ENCODE measurements at regions not wholly inside any gene's neighbourhood (a gene's known extent, or its start where the extent isn't known, plus 50 kb on each side); places are given as distances from the start of the nearest gene placed in this dataset.
A peak's percentile ranks its signal among the peaks of the same experiment; 100 is the strongest.

DNA sequence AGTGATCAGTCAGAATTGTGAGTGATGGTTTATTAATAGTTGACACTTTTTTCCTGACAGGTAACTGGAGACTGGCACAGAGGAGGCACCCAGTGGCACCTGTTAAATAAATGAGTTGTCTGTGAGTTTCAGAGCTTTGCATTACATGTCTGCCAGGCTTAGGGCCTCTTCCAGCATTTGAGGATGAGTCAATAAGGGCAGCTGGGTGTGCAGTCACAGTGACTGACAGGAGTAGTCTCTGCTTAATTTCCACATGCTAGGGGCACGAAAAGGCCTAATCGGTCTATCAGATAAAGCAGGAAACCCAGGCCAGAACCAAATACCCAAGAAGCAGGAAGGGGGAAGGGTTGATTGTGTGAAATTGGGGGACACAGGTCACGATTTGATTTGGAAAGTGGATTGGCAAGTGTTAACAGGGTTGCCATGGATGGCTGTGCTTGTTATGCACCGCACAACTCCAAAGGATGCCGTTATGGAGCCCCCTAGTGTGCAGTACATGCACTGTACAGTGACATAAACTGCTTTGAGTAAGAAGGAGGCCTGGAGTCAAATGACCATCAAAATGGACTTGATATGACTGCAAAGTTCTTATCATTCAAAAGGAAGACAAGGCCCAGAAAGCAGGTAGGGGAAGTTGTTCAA, 111.9 kb upstream of the GGTLC1 start:
- Mint-ChIP-seq H3K27ac (no peak overlapping the region), H3K27me3 (peaks cover 8% of the 10 kb centered on the region), H3K4me3 (no peak overlapping the region), H3K36me3 (no peaks in the 10 kb centered on the region), H3K9me3 (no peaks in the 10 kb centered on the region), H3K4me1 (peaks cover 10% of the 10 kb centered on the region)
- ATAC-seq (ENCODE audit: low read depth) (peak; percentile 93), DNase-seq (peak; percentile 48)
- POLR2A ChIA-PET, result interaction anchor here (0.7 to 0.8 kb wide), 2 partner anchors 73 to 156 kb away, joined by 3 read pairs; no protein-coding TSS in a partner anchor

DNA sequence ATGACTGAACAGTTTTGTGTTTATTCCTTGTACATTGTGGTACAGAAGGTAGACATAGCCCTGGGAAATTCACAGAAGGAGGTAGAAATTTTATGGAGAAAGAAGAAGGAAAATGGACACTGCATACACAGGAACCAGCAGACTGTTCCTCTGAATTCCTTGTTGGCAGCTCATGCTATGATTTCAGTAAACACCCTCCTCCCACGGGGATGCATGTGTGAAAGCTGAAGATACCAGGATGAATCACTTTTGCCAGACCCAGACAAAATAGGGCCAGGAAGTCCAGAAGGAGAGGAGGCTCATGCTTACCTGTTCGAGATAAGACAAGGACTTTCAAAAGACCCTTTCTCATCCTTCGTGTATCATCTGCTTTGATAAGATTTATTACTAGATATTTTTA, 110.3 kb upstream of the GGTLC1 start:
- no peak overlapping the region for H3K4me3 Mint-ChIP-seq
- POLR2A ChIA-PET, result interaction anchor here (0.6 kb wide), 1 partner anchor 139 kb away, joined by 4 read pairs; no protein-coding TSS in a partner anchor
- DNase-seq, result no peak
- H3K9me3 Mint-ChIP-seq, result no peaks in the 10 kb centered on the region
- peaks cover 10% of the 10 kb centered on the region for H3K4me1 Mint-ChIP-seq
- peaks cover 3% of the 10 kb centered on the region for H3K27me3 Mint-ChIP-seq
- no peaks in the 10 kb centered on the region for H3K36me3 Mint-ChIP-seq
- H3K27ac Mint-ChIP-seq, result no peak overlapping the region
- ATAC-seq (ENCODE audit: low read depth), result no peak

DNA sequence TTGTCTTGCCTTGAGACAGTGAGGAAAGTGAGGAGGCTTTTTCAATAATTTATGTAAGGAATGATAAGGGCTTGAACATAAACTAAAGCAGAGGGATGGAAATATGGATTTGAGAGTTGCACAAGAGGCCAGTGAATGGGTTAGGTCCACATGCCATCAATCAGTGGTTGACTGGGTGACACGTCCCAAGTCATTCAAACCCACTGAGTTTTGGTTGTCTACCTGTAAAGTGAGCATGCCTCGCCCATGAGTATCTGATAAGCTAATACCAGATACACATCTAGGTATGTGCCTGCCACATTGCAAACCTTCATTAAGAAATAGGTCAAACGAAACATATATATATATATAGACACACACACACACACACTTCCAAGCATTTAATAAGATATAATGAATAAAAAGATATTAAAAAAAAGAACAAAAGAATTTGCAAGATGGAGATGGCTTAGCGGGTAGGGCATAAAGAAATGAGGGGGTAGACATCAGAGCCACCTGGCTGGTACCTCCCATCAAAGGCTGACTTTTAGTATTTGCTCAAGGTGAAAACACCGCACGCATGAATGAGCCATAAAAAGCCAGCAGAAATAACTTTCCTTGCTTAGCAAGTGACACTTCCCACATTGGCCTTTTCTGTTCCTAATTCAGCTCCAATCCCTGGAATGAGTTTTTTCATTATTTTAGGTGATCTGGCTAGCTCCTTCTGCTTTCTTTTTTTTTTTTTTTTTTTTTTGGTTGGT, 109.1 kb upstream of the GGTLC1 start:
- peaks cover 3% of the 10 kb centered on the region for H3K27me3 Mint-ChIP-seq
- POLR2A ChIA-PET, result no interaction called here
- no peak overlapping the region for H3K4me3 Mint-ChIP-seq
- no peaks in the 10 kb centered on the region for H3K36me3 Mint-ChIP-seq
- no peaks in the 10 kb centered on the region for H3K9me3 Mint-ChIP-seq
- no peak overlapping the region for H3K27ac Mint-ChIP-seq
- peaks cover 10% of the 10 kb centered on the region for H3K4me1 Mint-ChIP-seq
- no peak for DNase-seq
- ATAC-seq (ENCODE audit: low read depth), result no peak

DNA sequence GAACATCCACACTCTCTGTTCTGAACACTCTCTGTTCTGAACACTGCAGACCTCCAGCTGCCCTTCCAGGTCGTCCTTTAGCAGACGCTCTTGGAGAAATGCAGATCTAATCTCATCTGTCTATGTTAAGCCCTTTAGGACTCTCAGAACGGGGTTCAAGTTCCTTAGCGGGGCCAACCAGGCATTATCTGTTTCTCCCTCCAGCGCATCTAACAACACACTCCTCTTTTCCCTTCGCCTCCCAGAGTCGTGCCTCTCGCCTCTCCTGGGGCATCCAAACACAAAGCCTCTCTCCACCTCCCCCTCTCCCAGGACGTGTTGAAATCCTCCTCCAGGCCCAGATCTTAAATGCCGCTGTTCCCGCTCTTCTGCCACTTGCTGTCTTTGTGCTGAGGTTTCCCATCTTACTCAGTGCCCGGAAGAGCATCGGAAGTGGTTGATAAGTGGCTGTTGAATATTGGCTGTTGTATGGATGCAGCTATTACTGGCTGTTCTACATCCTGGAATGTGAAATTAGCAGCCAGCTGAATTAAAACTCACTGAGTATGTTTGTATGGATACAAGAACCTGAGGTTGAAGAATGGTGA, 108.4 kb upstream of the GGTLC1 start:
- no peak overlapping the region for H3K4me3 Mint-ChIP-seq
- no peak for ATAC-seq (ENCODE audit: low read depth)
- H3K9me3 Mint-ChIP-seq, result no peaks in the 10 kb centered on the region
- H3K36me3 Mint-ChIP-seq, result no peaks in the 10 kb centered on the region
- no peak overlapping the region for H3K27ac Mint-ChIP-seq
- DNase-seq, result no peak
- H3K27me3 Mint-ChIP-seq, result peaks cover 3% of the 10 kb centered on the region
- POLR2A ChIA-PET, result no interaction called here
- H3K4me1 Mint-ChIP-seq, result peaks cover 8% of the 10 kb centered on the region

DNA sequence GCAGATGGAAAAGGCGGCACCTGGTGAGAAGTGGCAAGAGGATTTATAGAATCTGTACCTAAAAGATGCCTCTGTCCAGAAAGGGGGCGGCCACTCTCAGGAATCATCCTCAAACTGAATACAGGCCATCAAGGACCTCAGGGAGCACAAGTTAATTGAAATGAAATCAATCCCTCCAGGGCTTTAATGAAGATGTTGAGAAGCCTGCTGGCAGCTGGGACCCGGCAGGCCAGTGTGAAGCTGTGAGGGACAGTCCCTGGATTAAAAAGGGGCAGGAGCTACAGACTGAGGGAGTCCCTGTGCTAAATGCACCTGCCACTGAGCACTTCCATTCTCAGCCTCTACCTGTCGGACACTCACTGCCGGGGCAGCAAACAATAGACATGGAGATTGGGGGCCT, 107.7 kb upstream of the GGTLC1 start:
- Mint-ChIP-seq H3K27ac (no peak overlapping the region), H3K4me3 (no peak overlapping the region), H3K9me3 (no peaks in the 10 kb centered on the region), H3K27me3 (peaks cover 3% of the 10 kb centered on the region), H3K36me3 (no peaks in the 10 kb centered on the region), H3K4me1 (peaks cover 8% of the 10 kb centered on the region)
- DNase-seq (no peak), ATAC-seq (ENCODE audit: low read depth) (no peak)
- POLR2A ChIA-PET, result no interaction called here

DNA sequence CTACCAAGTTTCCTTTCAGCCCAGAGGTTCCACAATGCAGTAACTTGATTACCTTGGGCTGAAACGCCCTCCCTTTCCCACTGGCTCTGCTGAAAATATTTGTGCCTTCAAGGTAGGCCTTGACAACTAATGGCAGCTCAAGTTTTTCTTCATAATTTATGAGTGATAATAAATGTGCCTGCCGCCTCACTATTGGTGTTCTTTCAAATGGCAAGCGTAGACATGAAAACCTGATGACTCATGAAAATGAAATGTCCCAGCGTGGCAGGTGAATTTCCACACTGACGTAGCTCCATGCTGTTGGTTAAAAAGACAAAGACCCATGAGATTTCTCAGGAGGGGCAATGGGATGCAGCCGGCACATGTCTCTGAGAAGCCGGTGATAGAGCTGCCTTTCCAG, 107.2 kb upstream of the GGTLC1 start:
- no peak for DNase-seq
- Mint-ChIP-seq H3K27ac (no peak overlapping the region), H3K4me3 (no peak overlapping the region), H3K4me1 (peaks cover 8% of the 10 kb centered on the region), H3K36me3 (no peaks in the 10 kb centered on the region), H3K27me3 (peaks cover 5% of the 10 kb centered on the region), H3K9me3 (no peaks in the 10 kb centered on the region)
- ATAC-seq (ENCODE audit: low read depth), result no peak
- POLR2A ChIA-PET, result no interaction called here

DNA sequence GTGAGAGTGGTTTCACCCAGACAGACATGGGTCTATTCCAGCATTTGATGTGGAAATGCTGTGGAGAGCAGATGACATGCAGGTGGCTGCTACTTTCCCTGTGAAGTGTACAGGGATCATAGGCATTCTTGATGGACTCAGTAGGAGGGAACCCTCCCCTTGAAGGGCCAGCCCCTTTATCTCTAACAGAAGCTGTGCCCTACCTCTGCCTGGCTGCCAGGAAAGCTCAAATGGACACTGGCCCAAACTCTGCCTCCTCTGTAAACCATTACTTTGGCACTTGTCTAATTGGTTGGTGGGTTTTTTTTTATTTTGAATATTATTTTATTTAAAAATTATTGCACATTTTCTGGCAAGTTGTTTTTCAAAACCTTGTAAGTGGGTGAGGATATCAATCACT, 106.7 kb upstream of the GGTLC1 start:
- Mint-ChIP-seq H3K4me3 (no peak overlapping the region), H3K9me3 (no peaks in the 10 kb centered on the region), H3K27ac (no peak overlapping the region), H3K27me3 (peaks cover 5% of the 10 kb centered on the region), H3K4me1 (peaks cover 5% of the 10 kb centered on the region), H3K36me3 (no peaks in the 10 kb centered on the region)
- POLR2A ChIA-PET, result no interaction called here
- DNase-seq (no peak), ATAC-seq (ENCODE audit: low read depth) (no peak)

DNA sequence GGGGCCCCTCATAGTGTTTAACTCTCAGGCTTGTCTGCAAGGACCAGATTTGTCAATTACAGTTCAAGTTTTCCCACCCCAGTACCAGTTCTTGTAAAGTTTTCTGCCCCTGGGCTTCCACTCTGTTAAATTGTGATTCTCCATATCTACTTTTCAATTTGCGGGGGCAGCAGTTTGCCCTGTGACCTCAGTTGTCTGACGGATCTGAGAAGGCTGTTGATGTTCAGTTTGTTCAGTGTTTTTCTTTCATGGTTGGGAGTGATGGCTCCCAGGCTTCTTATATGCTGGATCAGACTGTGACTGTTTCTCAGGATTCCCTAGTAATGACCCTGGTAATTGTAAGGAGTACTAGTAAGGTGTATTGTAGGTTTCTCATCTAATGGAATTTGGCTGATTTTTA, 101.0 kb upstream of the GGTLC1 start:
- no peak overlapping the region for H3K27ac Mint-ChIP-seq
- no peak for DNase-seq
- H3K4me1 Mint-ChIP-seq, result no peaks in the 10 kb centered on the region
- no peak for ATAC-seq (ENCODE audit: low read depth)
- POLR2A ChIA-PET, result no interaction called here
- H3K27me3 Mint-ChIP-seq, result peaks cover 6% of the 10 kb centered on the region
- H3K36me3 Mint-ChIP-seq, result no peaks in the 10 kb centered on the region
- no peaks in the 10 kb centered on the region for H3K9me3 Mint-ChIP-seq
- no peak overlapping the region for H3K4me3 Mint-ChIP-seq

DNA sequence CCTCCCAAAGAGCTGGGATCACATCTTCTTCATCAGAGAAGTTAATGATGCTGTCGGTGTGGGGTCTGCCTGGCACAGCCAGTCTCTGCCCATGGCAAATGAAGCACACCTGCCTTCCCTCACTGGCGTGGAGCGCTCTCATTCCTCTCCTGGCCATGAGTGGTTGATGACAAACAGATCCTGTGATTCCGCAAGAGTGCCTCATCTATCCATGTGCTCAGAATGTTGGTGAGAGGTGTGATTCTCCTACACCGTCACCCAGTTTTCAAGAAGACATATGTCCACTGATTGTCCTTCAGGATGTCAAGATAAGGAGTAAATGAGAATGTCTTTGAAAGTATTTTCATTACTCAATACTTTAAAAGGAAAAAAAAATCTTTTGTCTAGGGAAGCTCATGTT, 97.5 kb upstream of the GGTLC1 start:
- H3K27ac Mint-ChIP-seq, result no peak overlapping the region
- DNase-seq (no peak), ATAC-seq (ENCODE audit: low read depth) (no peak)
- no peak overlapping the region for H3K4me3 Mint-ChIP-seq
- POLR2A ChIA-PET, result no interaction called here
- no peaks in the 10 kb centered on the region for H3K9me3 Mint-ChIP-seq
- no peaks in the 10 kb centered on the region for H3K36me3 Mint-ChIP-seq
- H3K4me1 Mint-ChIP-seq, result peaks cover 1% of the 10 kb centered on the region
- peaks cover 9% of the 10 kb centered on the region for H3K27me3 Mint-ChIP-seq

DNA sequence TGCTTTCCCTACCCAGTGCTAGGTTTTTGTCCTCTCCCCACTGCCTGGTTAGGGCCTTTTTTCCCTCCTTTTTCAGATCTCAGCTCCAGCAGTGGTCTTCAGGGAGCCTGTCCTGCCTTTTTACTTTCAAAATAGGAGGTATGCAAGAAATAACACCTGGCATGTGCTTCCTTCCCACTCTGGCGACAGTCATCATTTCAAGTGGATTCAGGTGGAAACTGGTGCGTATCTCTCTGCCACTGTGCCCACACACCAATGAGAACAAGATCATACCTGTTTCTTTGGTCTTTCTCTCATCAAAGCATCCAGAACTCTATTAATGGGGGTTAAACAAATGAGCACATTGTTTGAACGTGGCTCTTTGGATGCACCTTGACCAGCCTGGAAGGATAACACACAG, 95.7 kb upstream of the GGTLC1 start:
- Mint-ChIP-seq H3K27ac (no peak overlapping the region), H3K27me3 (peaks cover 8% of the 10 kb centered on the region), H3K4me3 (no peak overlapping the region), H3K9me3 (no peaks in the 10 kb centered on the region), H3K4me1 (peaks cover 1% of the 10 kb centered on the region), H3K36me3 (no peaks in the 10 kb centered on the region)
- POLR2A ChIA-PET, result no interaction called here
- ATAC-seq (ENCODE audit: low read depth) (no peak), DNase-seq (no peak)

DNA sequence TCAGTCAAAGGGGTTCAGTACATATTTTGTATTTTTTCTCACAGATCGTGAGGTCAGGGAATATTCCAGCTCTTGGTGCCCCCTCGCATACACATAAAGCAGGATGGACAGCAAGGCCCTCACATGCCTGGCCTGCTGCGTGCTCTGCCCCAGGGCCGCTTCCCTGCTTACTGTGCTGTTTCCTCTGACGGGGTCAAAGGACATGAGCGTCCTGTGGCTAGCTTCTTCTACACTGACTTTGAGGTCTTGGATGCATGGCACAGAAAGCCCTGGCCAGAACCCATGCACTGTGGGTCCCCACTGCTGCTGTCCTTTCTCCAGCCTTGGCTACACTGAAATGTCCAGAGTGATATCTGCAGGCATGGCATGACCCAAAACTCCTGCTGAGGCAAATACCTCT, 92.5 kb upstream of the GGTLC1 start:
- H3K36me3 Mint-ChIP-seq, result no peaks in the 10 kb centered on the region
- H3K4me3 Mint-ChIP-seq, result no peak overlapping the region
- POLR2A ChIA-PET, result no interaction called here
- ATAC-seq (ENCODE audit: low read depth) (no peak), DNase-seq (no peak)
- H3K27ac Mint-ChIP-seq, result no peak overlapping the region
- no peaks in the 10 kb centered on the region for H3K9me3 Mint-ChIP-seq
- peaks cover 3% of the 10 kb centered on the region for H3K27me3 Mint-ChIP-seq
- peaks cover 1% of the 10 kb centered on the region for H3K4me1 Mint-ChIP-seq

DNA sequence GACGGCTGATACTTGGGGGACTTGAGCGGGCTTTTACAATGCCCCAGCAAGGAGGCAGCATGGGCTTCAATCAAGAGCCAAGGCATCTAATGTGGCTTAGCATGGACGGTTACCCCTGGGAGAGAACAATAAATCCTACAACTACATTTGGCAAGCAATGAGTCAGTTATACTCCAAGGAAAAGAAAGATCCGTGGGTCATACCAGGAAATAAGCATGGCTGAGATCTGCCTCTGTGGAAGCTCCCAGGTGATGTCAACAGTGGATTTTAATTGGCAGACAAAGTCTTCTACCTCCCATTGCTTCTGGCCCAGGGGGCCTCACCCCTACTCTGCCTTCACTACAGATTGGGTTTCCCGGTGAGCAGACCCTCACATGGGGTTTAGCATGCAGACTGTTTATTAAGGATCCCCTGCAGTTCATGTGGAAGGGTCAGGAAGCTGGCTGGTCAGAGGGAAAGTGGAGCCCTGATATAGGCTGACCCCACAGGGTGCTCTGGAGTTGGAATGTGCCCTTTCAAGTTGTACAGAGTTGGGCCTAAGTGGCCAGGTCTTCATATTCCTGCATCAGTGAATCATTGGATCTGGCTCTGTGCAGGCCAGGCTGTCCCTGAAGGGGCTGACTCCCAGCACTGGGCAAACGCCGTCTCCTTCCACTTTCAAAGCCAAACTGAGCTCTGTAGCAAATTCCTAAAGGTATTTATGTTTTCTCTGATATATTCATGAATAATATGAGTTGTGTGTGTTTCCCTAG, 91.3 kb upstream of the GGTLC1 start:
- no peak overlapping the region for H3K27ac Mint-ChIP-seq
- peaks cover 3% of the 10 kb centered on the region for H3K27me3 Mint-ChIP-seq
- ATAC-seq (ENCODE audit: low read depth) (no peak), DNase-seq (no peak)
- H3K4me3 Mint-ChIP-seq, result no peak overlapping the region
- peaks cover 1% of the 10 kb centered on the region for H3K4me1 Mint-ChIP-seq
- no peaks in the 10 kb centered on the region for H3K36me3 Mint-ChIP-seq
- H3K9me3 Mint-ChIP-seq, result no peaks in the 10 kb centered on the region
- POLR2A ChIA-PET, result no interaction called here

DNA sequence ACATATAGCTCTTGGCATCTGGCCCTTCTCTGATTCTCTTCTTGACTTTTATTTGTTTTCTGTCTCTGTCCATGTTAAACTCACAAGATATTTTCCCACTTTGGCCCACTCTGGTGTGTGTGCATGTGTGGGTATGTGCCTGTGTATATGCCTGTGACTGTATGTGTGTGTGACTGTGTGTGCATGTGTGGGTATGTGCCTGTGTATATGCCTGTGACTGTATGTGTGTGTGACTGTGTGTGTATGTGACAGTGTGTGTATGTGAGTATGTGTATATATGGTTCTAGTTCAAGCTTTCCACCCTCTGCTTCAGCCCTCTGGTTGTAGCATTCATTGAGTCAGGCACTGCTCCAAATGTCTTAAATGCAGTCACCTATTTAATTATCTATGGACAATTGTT, 88.6 kb upstream of the GGTLC1 start:
- H3K27ac Mint-ChIP-seq, result no peak overlapping the region
- H3K4me3 Mint-ChIP-seq, result no peak overlapping the region
- no peak for DNase-seq
- H3K4me1 Mint-ChIP-seq, result no peaks in the 10 kb centered on the region
- POLR2A ChIA-PET, result no interaction called here
- no peak for ATAC-seq (ENCODE audit: low read depth)
- no peaks in the 10 kb centered on the region for H3K9me3 Mint-ChIP-seq
- no peaks in the 10 kb centered on the region for H3K36me3 Mint-ChIP-seq
- H3K27me3 Mint-ChIP-seq, result peaks cover under 1% of the 10 kb centered on the region

DNA sequence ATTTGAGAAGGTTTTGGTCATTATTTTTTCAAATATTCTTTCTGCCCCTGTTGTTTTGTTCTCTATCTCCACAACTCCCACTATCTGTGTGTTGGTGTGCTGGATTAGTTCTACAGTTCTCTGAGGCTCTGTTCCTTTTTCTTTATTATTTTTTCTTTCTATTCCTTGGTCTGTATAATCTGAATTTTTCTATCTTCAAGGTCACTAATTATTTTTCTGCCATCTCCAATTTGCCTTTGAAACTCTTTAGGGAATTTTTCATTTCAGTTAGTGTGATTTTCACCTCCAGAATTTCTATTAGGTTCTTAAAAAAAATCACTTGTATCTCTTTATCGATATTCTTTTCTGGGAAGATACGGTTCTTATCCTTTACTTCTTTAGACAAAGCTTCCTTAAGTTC, 82.1 kb upstream of the GGTLC1 start:
- POLR2A ChIA-PET, result no interaction called here
- Mint-ChIP-seq H3K9me3 (peaks cover 12% of the 10 kb centered on the region), H3K36me3 (peaks cover 2% of the 10 kb centered on the region), H3K27ac (no peak overlapping the region), H3K4me1 (peaks cover 10% of the 10 kb centered on the region), H3K4me3 (no peak overlapping the region), H3K27me3 (no peaks in the 10 kb centered on the region)
- no peak for ATAC-seq (ENCODE audit: low read depth)
- no peak for DNase-seq
